ENCODE measurements at regions not wholly inside any gene's neighbourhood (a gene's known extent, or its start where the extent isn't known, plus 50 kb on each side); places are given as distances from the start of the nearest gene placed in this dataset.
"Not testable (repeated sequence)": the region's sequence is repeated elsewhere in the genome, so short reads cannot be mapped to it uniquely, and the experiment has no call there.

DNA sequence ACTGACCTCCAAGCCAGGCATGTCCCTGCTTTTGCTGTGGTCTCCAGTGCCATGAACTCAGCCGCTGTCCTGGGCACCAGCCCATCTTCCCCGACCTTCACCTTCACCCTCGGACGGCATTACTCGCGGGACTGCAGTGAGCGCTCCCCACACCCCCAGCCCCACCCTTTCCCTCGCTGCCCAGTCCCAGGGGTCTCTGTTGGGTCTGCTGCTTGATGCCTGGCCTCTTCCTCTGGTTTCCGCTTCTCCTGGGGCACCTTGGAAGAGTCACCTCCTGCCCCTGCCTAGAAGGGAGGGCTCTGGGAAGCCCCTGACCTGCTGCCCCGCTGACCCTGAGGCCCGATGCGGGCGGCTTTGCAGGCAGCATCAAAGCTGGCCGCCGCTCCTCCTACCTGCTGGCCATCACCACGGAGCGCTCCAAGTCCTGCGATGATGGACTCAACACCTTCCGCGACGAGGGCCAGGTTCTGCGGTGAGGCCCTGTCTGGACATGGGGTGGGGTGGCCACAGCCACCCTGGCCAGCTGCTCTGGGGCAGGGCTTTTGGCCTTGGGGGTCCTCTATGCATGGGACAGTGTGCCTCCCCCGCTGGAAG is 102.3 kb downstream of the ZNF267 start:
- DNase-seq: not testable (repeated sequence)

DNA sequence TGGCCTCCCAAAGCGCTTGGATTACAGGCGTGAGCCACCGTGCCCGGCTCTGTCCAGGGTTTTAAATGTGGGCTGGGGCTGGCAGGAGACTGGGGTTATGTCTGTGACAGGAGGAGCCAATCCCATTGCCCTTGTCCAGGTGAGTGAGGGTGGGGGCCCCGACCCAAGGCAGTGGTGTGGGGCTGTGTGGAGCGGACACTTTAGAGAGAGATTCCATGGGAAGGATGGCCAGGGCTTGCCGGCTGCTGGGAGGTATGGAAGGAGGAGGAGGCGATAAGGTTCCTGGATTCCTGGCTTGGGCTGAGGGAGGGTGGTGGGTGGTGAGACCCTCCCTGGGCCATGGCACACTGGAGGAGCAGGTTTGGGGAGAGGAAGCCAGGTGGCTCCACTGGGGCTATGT is 104.9 kb downstream of the ZNF267 start:
- not testable (repeated sequence) for DNase-seq

DNA sequence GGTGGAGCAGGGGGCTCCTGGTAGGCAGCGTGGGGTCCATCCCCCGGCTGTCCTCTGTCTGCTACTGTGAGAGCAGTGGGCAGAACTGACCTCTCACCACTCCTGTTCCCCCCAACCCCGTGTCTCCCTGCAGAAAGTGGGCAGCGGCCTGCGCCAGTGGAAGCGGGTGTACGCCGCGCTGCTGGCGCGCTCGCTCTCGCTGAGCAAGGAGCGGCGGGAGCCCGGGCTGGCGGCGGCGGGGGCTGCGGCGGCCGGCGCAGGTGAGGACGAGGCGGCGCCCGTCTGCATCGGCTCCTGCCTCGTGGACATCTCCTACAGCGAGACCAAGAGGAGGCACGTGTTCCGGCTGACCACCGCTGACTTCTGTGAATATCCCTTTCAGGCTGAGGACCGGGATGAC is 108.1 kb downstream of the ZNF267 start:
- not testable (repeated sequence) for DNase-seq

DNA sequence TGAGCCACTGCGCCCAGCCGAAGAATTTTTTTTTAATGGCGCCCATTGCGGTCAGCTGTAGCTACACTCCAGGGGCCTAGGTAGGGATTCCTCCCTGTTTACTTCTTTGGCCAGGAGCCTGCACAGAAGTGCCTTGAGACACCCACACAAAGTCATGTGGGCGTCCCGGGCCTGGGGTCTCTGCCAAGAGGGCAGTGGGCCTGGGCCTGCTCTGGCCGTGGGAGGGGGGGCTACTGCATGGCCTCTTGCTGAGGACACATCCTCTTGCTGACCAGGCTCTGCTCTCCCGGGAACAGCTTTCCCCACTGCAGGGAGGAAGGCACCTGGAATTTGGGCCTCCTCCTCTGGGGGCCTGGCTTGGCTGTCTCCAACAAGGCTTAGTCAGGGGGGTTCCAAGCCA is 109.4 kb downstream of the ZNF267 start:
- not testable (repeated sequence) for DNase-seq

DNA sequence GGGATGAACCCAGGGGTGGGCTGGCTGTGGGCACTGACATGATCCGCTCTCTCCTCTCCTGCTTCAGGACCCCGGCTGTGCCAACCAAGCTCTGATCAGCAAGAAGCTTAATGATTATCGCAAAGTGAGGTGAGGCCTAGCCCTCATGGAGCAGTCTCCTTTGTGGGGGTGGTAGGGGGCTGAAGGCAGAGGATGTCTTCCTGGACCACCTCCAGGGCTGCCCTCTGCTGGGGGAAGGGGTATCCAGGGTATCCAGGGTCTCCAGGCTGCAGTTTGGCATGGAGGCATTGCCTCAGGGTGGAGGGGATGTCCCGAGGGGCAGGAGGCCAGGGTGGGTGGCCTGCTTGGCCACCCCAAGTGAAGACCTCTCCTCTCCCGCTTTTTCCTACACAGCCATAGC is 110.1 kb downstream of the ZNF267 start:
- DNase-seq: not testable (repeated sequence)

DNA sequence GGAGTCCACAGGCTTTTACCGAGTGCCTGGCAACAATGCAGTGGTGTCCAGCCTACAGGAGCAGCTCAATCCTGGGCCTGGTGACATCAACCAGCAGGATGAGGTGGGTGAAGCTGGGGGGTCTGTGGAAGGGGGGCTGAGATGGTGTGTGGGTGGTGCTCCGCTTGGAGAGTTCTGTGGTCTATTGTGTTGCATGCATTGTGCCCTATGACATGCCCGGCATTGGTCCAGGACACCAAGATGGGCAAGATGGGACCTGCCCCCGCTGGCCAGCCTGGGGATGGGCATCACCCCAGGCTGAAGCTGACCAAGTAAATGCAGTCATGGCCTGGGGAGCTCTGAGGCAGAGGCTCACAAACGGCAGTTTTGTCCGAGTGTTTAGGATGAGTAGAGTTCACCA is 113.3 kb downstream of the ZNF267 start:
- DNase-seq: not testable (repeated sequence)

DNA sequence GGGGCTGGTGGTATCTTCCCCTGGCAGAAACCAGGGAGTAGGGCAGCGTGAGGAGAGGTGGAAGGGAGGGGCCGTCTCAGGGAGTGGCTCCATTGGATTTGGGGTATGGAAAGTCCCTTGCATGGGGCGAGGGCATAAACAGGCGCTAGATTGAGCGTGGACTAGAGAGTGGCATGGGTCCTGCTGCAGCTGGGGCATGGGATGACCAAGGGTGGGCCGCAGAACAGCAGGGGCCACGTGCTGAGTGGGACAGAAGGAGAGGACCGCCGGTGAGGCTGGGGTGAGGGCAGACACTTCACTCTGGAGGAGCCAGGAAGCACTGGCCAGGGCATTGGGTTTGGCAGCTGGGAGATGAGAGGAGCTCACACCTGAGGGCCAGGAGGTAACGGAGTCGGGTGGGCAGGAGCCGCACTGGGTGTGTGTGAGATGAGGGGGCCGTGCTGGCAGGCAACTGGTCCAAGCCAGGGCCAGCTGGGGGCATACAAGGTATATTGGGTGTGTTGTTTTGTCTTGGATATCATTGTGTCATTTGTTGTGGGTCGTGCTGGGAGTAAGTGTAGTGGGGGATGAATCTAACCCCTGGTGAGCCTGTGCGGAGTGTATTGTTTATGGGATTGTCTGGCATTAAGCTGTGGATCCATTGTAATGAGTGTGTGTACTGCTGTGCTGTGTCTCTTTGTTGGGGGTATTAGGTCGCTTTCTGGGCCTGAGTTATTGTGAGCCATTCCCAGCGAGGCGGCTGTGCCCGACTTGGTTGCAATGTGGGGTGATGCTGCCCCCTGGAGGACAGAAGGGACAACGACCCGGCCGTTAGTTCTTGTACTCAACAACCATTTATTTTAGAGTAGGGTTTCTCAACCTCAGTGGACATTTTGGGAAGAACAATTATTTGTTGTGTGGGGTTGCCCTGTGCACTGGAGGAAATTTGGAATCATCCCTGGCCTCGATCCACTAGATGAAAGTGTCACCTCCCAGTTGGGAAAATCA is 115.3 kb downstream of the ZNF267 start:
- peak; percentile 64 for DNase-seq

DNA sequence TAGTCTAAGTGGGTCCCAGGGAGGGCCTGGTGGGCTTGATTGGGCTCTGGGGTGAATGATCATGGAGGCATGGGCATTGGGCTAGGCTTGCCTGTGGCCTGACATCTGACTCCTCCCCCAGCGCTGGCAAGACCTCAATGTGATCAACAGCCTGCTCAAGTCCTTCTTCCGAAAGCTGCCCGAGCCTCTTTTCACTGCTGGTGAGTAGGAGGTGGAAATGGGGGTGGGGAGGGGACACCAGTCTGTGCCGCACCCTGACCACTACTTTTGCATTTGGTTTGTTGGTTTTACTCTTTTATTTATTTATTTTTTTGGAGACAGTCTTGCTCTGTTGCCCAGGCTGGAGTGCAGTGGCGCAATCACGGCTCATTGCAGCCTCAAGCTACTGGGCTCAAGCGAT is 116.7 kb downstream of the ZNF267 start:
- DNase-seq: not testable (repeated sequence)

DNA sequence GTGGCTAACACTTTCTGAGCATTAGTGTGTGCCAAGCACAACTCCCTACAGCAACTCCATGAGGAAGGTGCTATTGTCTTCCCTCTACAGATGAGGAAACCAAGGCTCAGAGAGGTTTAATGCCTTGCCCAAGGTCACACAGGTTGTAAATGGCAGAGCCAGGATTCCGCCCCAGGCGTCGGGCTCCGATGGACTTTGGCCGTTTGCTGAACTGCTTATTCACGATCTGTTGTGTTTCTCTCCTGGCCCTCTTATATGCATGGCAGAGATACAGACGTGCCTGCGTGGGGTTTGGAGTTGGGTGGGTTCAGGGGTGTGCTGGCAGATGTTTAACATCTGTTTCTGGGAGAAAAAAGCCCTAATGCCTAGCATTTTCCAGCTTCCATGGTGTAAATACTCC is 117.4 kb downstream of the ZNF267 start:
- DNase-seq: not testable (repeated sequence)

DNA sequence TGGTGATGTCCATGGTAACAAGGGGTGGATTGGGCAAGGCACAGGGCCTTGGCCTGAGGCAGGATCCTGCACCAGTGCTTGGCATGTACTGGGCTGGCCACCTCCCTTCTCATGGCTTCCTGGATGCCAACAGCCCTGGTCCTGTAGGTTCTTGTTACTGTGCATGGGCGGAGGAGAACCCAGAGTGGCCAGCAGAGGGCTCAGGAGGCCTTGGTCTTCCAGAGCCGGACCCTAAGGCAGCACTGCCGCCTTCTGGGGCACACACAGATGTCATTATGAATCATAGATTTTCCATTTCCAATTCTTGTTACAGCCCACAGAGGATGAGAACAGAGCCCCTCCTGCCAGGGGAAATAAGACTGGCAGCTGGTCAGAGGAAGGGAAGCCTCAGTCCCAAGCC is 122.7 kb downstream of the ZNF267 start:
- DNase-seq: peak; percentile 1

DNA sequence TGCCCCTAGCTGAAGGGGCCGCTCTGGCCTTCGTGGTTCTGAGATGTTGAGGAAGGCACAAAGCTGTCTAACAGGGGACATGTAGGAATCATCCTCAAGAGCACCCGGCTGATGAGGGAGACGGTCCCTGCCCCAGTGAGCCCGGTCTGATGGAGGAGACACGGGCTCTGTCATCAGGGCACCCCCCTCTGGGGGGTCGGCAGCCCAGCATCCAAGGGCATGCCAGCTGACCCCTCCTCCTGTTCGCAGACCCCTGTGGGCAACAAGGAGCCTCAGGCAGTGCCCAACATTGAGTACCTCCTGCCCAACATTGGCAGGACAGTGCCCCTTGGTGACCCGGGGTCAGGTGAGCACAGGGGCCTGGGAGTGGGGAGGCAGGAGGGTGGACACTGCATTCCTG is 128.9 kb downstream of the ZNF267 start:
- DNase-seq: not testable (repeated sequence)

DNA sequence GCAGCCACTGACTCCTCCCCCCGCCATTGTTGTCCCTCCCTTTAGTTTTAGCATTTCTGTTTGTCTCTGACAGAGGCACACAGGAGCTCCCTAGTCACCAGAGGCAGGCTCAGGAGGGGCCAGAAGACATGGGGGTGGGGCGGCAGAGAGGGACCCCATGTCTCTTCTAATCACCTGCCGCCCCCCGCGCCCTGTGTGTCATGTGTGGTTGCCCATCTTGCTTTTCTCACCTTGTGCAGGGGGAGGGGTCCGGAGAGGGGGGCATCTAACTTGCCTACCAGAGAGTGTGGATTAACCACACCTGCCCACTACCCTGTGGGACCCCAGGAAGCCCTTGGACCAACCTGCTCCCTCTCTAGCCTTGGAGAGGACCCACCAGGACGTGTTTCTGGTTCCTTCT is 130.2 kb downstream of the ZNF267 start:
- not testable (repeated sequence) for DNase-seq

DNA sequence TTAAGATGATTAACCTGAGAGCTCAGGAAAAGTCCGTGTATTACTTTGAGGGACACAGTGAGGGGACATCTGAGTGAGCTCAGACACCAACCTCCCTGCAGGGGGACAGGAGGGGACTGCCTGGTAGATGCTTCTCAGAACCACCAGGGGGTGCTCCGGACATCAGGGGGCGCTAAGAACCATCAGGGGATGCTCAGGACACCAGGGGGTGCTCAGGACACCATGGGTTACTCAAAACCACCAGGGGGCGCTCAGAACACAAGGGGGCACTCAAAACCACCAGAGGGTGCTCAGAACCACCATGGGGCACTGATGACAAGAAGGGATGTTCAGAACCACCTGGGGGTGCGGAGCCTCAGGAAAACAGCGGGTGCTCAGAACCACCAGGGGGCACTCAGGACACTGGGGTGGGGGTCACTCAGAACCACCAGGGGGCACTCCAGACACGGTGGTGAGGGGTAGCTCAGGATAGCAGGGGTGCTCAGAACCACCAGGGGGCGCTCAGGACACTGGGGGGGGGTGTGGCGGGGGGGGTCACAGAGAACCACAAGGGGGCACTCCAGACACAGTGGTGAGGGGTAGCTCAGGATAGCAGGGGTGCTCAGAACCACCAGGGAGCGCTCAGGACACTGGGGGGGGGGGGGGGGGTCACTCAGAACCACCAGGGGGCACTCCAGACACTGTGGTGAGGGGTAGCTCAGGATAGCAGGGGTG is 165.3 kb downstream of the ZNF267 start:
- DNase-seq: not testable (repeated sequence)

DNA sequence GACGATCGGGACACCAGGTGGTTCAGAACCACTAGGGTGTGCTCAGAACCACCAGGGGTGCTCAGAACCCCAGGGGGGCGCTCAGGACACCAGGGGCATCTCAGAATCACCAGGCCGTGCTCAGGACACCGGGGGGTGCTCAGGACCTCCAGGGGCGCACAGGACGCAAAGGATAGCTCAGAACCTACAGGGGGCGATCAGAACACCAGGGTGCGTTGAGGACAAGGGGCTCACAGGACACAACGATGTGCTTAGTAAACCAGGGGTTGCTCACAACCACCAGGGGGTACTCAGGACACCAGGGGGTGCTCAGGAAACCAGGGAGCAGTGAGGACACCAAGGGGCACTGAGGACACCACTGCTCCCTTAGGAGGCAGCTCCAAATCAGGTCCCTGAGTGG is 166.3 kb downstream of the ZNF267 start:
- DNase-seq: not testable (repeated sequence)

DNA sequence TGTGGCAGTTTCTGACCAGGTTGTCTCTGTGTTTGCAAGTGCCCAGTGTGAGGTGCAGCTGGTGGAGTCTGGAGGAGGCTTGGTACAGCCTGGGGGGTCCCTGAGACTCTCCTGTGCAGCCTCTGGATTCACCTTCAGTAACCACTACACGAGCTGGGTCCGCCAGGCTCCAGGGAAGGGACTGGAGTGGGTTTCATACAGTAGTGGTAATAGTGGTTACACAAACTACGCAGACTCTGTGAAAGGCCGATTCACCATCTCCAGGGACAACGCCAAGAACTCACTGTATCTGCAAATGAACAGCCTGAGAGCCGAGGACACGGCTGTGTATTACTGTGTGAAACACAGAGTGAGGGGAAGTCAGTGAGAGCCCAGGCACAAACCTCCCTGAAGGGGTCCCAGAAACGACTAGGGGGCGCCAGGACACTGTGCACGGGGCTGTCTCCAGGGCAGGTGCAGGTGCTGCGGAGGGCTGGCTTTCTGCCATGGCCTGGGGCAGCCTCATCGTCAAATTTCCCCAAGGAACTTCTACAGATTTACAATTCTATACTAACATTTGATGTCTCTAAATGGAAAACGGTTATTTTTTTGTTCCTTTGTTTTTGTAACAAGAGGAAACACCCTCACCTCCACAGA is 187.0 kb upstream of the TP53TG3D start:
- DNase-seq: not testable (repeated sequence)

DNA sequence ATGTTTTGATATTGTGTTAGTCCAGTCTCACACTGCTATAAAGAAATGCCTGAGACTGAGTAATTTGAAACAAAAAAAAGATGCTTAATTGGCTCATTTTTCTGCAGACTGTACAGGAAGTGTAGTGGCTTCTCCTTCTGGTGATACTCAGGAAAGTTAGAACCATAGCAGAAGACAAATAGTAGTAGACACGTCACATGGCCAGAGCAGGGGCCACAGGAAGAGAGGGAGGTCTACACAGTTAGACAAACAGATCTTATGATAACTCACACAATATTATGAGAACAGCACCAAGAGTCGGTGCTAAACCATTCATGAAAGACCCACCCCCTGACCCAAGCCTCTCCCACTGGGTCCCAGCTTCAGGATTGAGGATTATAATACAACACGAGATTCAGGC is 181.5 kb upstream of the TP53TG3D start:
- not testable (repeated sequence) for DNase-seq

DNA sequence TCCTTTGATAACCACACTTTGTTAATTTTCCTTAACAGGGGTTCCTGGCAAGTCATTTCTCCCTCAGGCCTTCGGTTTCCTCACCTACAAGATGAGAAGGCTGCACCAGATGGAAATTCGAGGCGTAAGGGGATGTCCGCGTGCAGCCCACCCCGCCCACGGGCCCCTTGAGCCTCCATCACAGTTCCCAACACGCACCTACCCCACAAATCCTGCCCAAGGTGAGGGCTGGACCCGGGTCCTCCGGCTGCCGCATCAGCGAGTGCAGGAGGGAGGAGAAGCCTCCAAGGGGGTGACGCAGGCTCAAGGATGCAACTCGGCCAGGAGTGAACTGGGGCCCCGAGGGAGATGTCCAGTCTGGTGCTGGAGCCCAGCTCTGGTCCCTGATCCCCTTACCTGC is 169.2 kb upstream of the TP53TG3D start:
- not testable (repeated sequence) for DNase-seq

DNA sequence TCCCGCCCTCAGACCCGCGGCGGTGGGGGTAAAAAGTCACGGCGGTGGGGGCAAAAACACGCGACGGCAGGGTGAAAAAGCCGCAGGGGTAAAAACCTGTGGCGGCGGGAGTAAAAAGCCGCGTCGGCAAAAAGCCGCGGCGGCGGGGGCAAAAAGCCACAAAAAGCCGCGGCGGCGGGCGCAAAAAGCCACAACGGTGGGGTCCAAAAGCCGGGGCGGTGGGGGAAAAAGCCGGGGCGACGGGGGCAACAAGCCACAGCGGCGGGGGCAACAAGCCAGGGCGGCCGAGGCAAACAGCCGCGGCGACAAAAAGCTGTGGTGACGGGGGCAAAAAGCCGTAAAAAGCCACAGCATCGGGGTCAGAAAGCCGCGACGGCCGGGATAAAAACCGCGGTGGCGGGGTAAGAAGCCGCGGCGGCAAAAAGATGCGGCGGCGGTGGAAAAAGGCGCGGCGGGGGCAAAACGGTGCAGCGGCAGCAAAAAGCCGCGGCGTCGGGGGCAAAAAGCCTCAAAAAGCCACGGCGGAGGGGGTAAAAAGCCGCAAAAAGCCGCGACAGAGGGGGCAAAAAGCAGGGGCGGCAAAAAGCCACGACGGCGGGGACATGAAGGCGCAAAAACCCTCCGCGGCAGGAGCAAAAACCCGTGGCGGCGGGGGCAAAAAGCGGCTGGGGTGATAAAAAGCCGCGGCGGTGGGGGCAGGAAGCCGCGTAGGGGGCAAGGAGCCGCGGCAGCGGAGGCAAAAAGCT is 168.3 kb upstream of the TP53TG3D start:
- peak; percentile 18 for DNase-seq

DNA sequence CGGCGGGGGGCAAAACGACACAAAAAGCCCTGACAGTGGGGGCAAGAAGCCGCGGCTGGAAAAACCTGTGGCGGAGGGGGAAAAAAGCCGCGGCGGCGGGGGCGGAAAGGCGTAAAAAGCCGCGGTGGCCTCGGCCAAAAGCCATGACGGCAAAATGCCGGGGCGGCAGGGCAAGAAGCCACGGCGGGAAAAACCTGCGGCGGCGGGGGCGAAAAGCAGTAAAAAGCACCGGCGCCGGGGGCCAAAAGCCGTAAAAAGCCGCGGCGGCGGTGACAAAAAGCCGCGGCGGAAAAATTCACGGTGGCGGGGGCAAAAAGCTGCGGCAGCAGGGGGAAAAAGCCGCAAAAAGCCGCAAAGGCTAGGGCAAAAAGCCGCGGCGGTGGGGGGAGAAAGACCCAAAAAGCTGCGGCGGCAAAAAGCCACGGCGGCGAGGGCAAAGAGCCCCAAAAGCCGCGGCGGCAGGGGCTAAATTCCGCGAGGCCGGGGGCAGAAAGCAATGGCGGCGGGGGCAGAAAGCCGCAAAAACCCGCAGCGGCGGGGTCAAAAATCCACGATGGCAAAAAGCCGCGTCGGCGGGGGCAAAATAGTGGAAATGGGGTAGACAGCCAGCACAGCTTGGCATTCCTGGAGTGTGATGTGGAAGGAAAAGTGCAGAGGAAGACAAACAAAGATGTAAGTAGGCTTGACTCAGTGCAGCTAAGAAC is 167.5 kb upstream of the TP53TG3D start:
- peak; percentile 26 for DNase-seq

DNA sequence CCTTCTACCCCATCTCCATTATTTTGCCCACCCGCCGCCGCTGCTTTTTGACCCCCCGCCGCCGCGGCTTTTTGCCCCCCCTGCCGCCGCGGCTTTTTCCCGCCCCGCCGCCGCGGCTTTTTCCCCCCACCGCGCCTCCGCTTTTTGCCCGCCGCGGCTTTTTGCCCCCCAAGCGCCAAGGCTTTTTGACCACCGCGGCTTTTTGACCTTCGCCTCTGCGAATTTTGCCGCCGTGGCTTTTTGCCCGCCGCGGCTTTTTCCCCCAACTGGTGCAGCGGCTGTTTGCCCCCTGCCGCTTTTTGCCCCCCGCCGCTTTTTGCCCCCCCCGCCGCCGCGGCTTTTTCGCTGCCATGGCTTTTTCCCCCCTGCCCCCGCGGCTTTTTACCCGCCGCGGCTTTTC is 137.5 kb upstream of the TP53TG3D start:
- DNase-seq: not testable (repeated sequence)

DNA sequence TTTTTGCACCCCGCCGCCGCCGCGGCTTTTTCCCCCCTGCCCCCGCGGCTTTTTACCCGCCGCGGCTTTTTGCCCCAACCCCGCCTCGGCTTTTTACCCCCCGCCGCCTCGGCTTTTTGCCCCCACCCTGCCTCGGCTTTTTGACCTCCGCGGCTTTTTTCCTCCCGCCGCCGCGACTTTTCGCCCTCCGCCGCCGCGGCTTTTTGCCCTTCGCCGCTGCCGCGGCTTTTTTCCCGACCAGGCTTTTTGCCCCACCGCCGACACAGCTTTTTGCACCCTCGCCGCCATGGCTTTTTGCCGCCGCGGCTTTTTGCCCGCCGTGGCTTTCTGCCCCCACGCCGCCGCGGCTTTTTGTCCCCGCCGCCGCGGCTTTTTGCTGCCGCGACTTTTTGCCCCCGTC is 137.0 kb upstream of the TP53TG3D start:
- DNase-seq: peak; percentile 13

DNA sequence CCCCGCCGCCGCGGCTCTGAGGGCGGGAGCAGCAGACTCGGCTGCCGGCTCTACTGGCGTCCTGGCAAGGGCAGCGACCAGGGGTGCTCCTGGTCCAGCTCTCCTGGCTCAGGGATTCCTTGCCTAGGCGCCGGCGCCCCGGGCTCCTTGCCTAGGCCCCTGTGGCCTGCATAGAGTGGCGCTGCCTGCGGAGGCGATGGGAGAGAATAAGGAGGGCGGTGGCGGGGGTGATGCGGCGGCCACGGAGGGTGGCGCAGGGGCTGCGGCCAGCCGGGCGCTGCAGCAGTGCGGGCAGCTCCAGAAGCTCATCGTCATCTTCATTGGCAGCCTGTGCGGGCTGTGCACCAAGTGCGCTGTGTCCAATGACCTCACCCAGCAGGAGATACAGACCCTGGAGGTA is 136.6 kb upstream of the TP53TG3D start:
- not testable (repeated sequence) for DNase-seq
